Retina (tissue), 1 donor: ENCODE measurements at regions not wholly inside any gene's neighbourhood (a gene's known extent, or its start where the extent isn't known, plus 50 kb on each side); places are given as distances from the start of the nearest gene placed in this dataset.

Experiments used
- DNase-seq: peaks from one replicate; pipeline ENCODE4 v3.0.0-alpha.2; 2016

- no peak for DNase-seq
Observed at GRCh38 chr10:47173929-47174442, 126.0 kb upstream of the GDF10 start.

- DNase-seq: peak; percentile 74
Observed at GRCh38 chr10:47175181-47176123, 124.5 kb upstream of the GDF10 start.

GRCh38 chr10:47176206-47176902, 123.6 kb upstream of the GDF10 start:
- peak; percentile 38 for DNase-seq

GRCh38 chr10:47176903-47177868, 122.8 kb upstream of the GDF10 start:
- DNase-seq: no peak

GRCh38 chr10:47178537-47179290, 121.3 kb upstream of the GDF10 start:
- no peak for DNase-seq

- DNase-seq: no peak
Observed at GRCh38 chr10:47179291-47179647, 120.7 kb upstream of the GDF10 start.

GRCh38 chr10:47181052-47181849, 118.7 kb upstream of the GDF10 start:
- DNase-seq: peak; percentile 50

- no peak for DNase-seq
Observed at GRCh38 chr10:47182934-47183703, 116.9 kb upstream of the GDF10 start.

- DNase-seq: no peak
Observed at GRCh38 chr10:47183704-47184041, 116.3 kb upstream of the GDF10 start.

GRCh38 chr10:47184273-47184672, 115.7 kb upstream of the GDF10 start:
- no peak for DNase-seq

- DNase-seq: no peak
Observed at GRCh38 chr10:47184724-47185330, 115.2 kb upstream of the GDF10 start.

GRCh38 chr10:47186941-47187340, 113.1 kb upstream of the GDF10 start:
- no peak for DNase-seq

- no peak for DNase-seq
Observed at GRCh38 chr10:47187592-47187991, 112.4 kb upstream of the GDF10 start.

GRCh38 chr10:47188156-47188555, 111.8 kb upstream of the GDF10 start:
- DNase-seq: no peak

GRCh38 chr10:47189802-47190201, 110.2 kb upstream of the GDF10 start:
- no peak for DNase-seq

- DNase-seq: no peak
Observed at GRCh38 chr10:47190301-47190700, 109.7 kb upstream of the GDF10 start.

- DNase-seq: no peak
Observed at GRCh38 chr10:47190802-47191450, 109.1 kb upstream of the GDF10 start.

GRCh38 chr10:47192273-47192672, 107.7 kb upstream of the GDF10 start:
- no peak for DNase-seq

GRCh38 chr10:47193666-47194065, 106.3 kb upstream of the GDF10 start:
- DNase-seq: no peak
